ENCODE measurements at regions not wholly inside any gene's neighbourhood (a gene's known extent, or its start where the extent isn't known, plus 50 kb on each side); places are given as distances from the start of the nearest gene placed in this dataset.

DNA sequence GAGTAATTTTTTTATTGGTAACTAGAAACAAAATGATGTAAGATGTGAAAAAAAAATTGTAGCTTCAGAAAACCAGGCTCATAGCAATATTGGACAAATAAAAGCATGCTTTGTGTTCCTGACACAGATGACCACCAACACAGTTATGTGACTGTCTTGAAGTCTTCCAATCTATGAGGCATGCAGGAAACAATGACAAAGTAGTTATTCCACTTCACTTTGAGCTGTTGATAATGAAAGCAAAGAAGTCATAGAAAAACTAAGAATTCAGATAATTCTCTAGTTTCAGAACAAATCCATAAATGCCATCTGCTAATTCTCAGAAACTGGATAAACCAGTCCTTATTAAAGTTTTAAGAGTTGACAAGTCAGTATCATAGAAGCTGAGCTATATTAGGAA lies 378.4 kb upstream of the SEMA3D start:
- H3K9me2 ChIP-seq (replicated peaks; ENCODE audit: control insufficient read depth, low read length) = no peaks in the 10 kb centered on the region
- TF ChIP-seq, protein P1, sequence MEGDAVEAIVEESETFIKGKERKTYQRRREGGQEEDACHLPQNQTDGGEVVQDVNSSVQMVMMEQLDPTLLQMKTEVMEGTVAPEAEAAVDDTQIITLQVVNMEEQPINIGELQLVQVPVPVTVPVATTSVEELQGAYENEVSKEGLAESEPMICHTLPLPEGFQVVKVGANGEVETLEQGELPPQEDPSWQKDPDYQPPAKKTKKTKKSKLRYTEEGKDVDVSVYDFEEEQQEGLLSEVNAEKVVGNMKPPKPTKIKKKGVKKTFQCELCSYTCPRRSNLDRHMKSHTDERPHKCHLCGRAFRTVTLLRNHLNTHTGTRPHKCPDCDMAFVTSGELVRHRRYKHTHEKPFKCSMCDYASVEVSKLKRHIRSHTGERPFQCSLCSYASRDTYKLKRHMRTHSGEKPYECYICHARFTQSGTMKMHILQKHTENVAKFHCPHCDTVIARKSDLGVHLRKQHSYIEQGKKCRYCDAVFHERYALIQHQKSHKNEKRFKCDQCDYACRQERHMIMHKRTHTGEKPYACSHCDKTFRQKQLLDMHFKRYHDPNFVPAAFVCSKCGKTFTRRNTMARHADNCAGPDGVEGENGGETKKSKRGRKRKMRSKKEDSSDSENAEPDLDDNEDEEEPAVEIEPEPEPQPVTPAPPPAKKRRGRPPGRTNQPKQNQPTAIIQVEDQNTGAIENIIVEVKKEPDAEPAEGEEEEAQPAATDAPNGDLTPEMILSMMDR (IDR thresholded peaks at IDR 0.05; ENCODE audit: low read depth, low read length, poor library complexity, severe bottlenecking) = no peak
- no peak for TF ChIP-seq EZH2phosphoT487 (IDR thresholded peaks at IDR 0.05; ENCODE audit: borderline replicate concordance, low read length)
- H3K27me3 ChIP-seq (ENCODE audit: control insufficient read depth, low read length) = no peaks in the 10 kb centered on the region
- no peaks in the 10 kb centered on the region for H3K4me1 ChIP-seq (ENCODE audit: control insufficient read depth, low read length)
- H3K4me3 ChIP-seq (ENCODE audit: low read length) = no peak overlapping the region
- no peaks in the 10 kb centered on the region for H4K20me1 ChIP-seq (ENCODE audit: control insufficient read depth, insufficient read depth, low read depth, low read length)
- no peaks in the 10 kb centered on the region for H3K9me3 ChIP-seq (ENCODE audit: control insufficient read depth, insufficient read depth, low read length)
- no peaks in the 10 kb centered on the region for H3F3A ChIP-seq (ENCODE audit: control insufficient read depth, insufficient read depth)
- no peaks in the 10 kb centered on the region for H3K36me3 ChIP-seq (ENCODE audit: control insufficient read depth, low read length)
- no peak overlapping the region for H3K27ac ChIP-seq (ENCODE audit: low read depth, low read length)
- no peaks in the 10 kb centered on the region for H3K79me2 ChIP-seq (ENCODE audit: control insufficient read depth, low read length)
- no peak overlapping the region for H3K4me2 ChIP-seq (ENCODE audit: low read length)

DNA sequence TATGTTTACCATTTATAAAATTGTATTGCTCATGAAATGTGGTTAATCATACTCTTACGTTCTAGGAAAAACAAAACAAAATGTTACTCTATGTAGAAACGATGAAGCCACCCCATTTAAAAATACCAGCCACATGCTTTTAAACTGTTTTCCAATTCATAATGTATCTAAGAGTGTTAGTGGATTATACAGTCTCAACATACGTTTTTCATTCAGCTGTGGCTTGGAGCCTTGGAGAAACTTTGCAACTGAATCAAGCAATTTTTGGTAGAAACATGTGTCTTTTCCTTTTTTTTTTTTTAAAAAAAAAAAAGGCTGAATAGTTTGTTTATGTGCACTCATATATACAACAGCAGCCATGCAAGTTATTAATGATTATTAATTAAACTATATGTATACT lies 378.0 kb upstream of the SEMA3D start:
- H3F3A ChIP-seq (ENCODE audit: control insufficient read depth, insufficient read depth) = no peaks in the 10 kb centered on the region
- H3K27ac ChIP-seq (ENCODE audit: low read depth, low read length) = no peak overlapping the region
- H4K20me1 ChIP-seq (ENCODE audit: control insufficient read depth, insufficient read depth, low read depth, low read length) = no peaks in the 10 kb centered on the region
- H3K4me1 ChIP-seq (ENCODE audit: control insufficient read depth, low read length) = no peaks in the 10 kb centered on the region
- no peak for TF ChIP-seq EZH2phosphoT487 (IDR thresholded peaks at IDR 0.05; ENCODE audit: borderline replicate concordance, low read length)
- TF ChIP-seq, protein P1 (IDR thresholded peaks at IDR 0.05; ENCODE audit: low read depth, low read length, poor library complexity, severe bottlenecking) = no peak
- H3K27me3 ChIP-seq (ENCODE audit: control insufficient read depth, low read length) = no peaks in the 10 kb centered on the region
- no peak overlapping the region for H3K4me3 ChIP-seq (ENCODE audit: low read length)
- H3K36me3 ChIP-seq (ENCODE audit: control insufficient read depth, low read length) = no peaks in the 10 kb centered on the region
- no peaks in the 10 kb centered on the region for H3K9me2 ChIP-seq (replicated peaks; ENCODE audit: control insufficient read depth, low read length)
- H3K9me3 ChIP-seq (ENCODE audit: control insufficient read depth, insufficient read depth, low read length) = no peaks in the 10 kb centered on the region
- no peak overlapping the region for H3K4me2 ChIP-seq (ENCODE audit: low read length)
- H3K79me2 ChIP-seq (ENCODE audit: control insufficient read depth, low read length) = no peaks in the 10 kb centered on the region

DNA sequence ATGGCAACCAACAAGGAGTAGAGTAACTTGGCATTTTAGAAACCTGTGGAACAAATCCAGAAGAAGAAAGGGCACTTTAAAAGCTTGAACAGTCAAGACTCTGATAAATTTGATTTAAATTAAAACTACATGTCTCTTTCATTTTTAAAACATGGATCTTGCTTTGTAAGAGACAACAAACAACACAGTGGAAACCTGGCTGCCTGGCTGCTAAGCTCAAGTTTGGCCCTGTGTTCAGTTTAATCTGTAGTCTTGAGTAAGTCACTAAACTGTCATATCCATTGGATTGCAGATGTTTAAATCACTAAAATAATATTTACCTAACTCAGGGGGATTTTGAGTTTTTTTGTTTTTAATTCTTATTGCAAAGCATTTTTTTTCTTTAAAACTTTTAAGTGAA lies 374.9 kb upstream of the SEMA3D start:
- H3K36me3 ChIP-seq (ENCODE audit: control insufficient read depth, low read length) = no peaks in the 10 kb centered on the region
- no peaks in the 10 kb centered on the region for H3K4me1 ChIP-seq (ENCODE audit: control insufficient read depth, low read length)
- H3K27ac ChIP-seq (ENCODE audit: low read depth, low read length) = no peak overlapping the region
- H3F3A ChIP-seq (ENCODE audit: control insufficient read depth, insufficient read depth) = no peaks in the 10 kb centered on the region
- H3K4me3 ChIP-seq (ENCODE audit: low read length) = no peak overlapping the region
- TF ChIP-seq, protein P1 (IDR thresholded peaks at IDR 0.05; ENCODE audit: low read depth, low read length, poor library complexity, severe bottlenecking) = no peak
- no peak for TF ChIP-seq EZH2phosphoT487 (IDR thresholded peaks at IDR 0.05; ENCODE audit: borderline replicate concordance, low read length)
- no peak overlapping the region for H3K4me2 ChIP-seq (ENCODE audit: low read length)
- H3K27me3 ChIP-seq (ENCODE audit: control insufficient read depth, low read length) = no peaks in the 10 kb centered on the region
- H4K20me1 ChIP-seq (ENCODE audit: control insufficient read depth, insufficient read depth, low read depth, low read length) = no peaks in the 10 kb centered on the region
- no peaks in the 10 kb centered on the region for H3K9me3 ChIP-seq (ENCODE audit: control insufficient read depth, insufficient read depth, low read length)
- H3K79me2 ChIP-seq (ENCODE audit: control insufficient read depth, low read length) = no peaks in the 10 kb centered on the region
- no peaks in the 10 kb centered on the region for H3K9me2 ChIP-seq (replicated peaks; ENCODE audit: control insufficient read depth, low read length)
